SH-SY5Y (cell line): ENCODE measurements at regions not wholly inside any gene's neighbourhood (a gene's known extent, or its start where the extent isn't known, plus 50 kb on each side); places are given as distances from the start of the nearest gene placed in this dataset.

Experiments used
- GATA2 ChIP-seq: IDR thresholded peaks from 2 replicates; pipeline ENCODE4 v1.6.1; 2011; ENCODE audit warnings: mild to moderate bottlenecking, low read depth, low read length
- GATA3 ChIP-seq: IDR thresholded peaks from 2 replicates; pipeline ENCODE4 v1.6.1; 2011; ENCODE audit warnings: low read depth, mild to moderate bottlenecking, low read length, moderate library complexity

DNA sequence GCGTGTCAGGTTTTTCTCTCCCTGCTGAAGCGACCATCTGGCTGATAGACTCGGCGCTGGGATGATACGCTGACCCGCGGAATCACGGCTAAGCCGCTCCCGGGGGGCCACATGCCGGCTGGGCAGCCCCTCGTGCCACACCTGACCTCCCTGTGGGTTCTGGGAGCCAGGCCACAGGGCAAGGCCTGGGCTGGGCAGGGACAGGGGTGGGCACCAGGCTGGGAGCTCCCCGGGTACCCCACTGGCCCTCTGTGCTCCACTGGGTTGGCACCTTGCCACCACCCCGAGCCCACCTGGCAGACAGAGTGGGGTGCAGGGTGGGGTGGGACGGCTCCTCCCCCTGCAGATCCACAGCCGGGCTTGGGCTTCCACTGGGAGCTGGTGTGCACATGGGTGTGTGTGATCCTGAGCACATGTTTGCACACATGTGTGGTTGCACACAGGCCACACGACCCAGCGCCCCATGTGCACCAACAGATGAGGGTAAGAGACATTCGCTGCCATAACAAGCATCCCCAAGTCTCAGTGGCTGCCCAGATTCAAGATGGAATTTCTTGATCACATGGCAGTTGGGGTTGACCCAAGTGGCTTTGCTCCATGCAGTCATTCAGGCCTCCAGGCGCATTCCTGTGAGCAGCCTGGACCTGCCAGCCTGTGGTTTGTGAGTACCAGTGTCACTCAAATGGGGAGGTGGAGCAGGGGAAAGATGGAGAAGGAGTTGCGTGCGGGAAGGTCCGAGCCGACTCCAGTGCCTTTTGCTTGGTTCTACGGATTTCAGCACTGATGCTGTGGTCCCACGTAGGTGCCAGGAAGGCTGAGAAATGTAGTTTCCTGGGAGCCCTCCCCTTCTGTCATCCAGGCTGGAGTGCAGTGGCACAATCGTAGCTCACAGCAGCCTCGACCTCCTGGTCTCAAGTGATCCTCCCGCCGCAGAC lies 79.7 kb downstream of the UNCX start:
- TF ChIP-seq GATA2 (no peak), GATA3 (no peak)
